IPS-NIHi7 (cell line): ENCODE measurements at regions not wholly inside any gene's neighbourhood (a gene's known extent, or its start where the extent isn't known, plus 50 kb on each side); places are given as distances from the start of the nearest gene placed in this dataset.
A peak's percentile ranks its signal among the peaks of the same experiment; 100 is the strongest.
"Not testable (repeated sequence)": the region's sequence is repeated elsewhere in the genome, so short reads cannot be mapped to it uniquely, and the experiment has no call there.

Experiments
- DNase-seq: peaks from one replicate; pipeline ENCODE4 v3.0.0; 2012; ENCODE audit warnings: mixed read lengths; ENCODE audit errors: extremely low spot score

GRCh38 chr7:106562711-106563366 lies 98.1 kb downstream of the CCDC71L start:
- no peak for DNase-seq

DNA sequence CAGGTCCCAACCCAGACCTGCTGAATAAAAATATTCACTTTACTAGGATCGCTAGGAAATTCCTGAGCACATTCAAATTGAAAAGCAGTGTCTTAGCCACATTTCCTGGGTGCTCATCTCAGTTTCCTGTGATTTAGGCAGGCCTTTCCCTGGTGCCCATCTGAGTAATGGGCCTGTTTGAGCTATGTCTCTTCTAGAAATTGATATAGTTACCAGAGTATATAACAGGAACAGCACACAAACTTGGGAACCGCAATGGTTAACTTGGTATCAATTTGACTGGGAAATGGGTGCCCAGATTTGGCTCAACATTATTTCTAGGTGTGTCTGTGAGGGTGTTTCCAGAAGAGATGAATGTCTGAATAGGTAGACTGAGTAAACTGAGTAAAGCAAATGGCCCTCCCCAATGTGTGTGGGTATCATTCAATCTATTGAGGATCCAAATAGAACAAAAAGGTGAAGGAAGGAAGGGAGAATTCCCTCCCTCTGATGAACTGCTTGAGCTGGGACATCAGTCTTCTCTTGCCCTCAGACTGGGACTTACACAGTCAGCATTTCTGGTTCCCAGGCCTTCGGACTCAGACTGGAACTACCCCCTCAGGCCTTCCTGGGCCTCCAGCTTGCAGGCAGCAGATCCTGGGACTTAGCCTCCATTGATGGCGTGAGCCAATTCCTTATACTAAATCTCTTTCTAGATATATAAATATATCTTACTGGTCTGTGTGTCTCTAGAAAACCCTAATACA lies 99.1 kb downstream of the CCDC71L start:
- DNase-seq: no peak

- no peak for DNase-seq
These were observed 99.8 kb downstream of the CCDC71L start for GRCh38 chr7:106561151-106561550.

- DNase-seq: no peak
These were observed 100.5 kb downstream of the CCDC71L start for GRCh38 chr7:106560482-106560881.

GRCh38 chr7:106556244-106556643 lies 104.7 kb downstream of the CCDC71L start:
- DNase-seq: not testable (repeated sequence)

DNA sequence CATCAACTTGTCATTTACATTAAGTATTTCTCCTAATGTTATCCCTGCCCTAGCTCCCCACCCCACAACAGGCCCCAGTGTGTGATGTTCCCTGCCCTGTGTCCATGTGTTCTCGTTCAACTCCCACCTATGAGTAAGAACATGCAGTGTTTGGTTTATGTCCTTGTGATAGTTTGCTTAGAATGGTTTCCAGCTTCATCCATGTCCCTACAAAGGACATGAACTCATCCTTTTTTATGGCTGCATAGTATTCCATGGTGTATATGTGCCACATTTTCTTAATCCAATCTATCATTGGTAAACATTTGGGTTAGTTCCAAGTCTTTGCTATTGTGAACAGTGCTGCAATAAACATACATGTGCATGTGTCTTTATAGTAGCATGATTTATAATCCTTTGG lies 106.3 kb downstream of the CCDC71L start:
- not testable (repeated sequence) for DNase-seq

DNA sequence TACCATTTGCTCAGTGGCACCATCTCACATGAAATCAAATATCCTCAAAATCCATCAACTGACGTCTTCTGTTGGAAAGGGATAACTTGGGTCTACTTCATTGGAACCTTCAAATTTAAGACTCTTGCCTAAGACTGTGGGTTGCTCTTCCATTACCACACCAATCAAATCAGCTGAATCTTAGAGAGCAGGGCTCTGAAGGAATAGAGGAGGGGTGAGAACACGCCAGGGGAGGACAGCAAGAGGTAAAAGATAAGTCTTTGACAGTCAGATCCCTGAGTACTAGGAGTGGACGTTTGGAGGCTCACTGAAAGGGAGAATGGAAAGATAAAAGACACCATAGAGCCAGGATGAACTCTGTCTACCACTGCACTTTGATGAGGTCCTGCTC lies 107.5 kb downstream of the CCDC71L start:
- no peak for DNase-seq

- DNase-seq: no peak
These were observed 108.1 kb downstream of the CCDC71L start for GRCh38 chr7:106552645-106553445.

DNA sequence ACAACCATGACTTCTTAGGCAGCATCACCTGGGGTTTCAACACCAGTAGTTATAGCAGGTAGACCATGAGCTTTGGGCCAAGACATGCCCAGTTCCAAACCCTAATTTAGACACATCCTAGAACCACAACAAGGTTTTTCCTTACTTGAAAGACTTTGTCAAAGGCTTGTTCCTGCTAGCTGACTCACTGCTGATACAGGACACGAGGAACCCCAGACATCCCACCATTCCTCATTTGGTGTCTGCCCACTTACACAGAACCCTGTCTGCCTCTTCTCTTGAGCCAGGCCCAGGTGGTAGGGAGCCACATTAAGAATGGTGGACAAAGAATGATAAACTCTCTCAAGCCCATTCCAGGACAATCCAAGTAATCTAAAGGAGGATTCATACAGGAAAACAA lies 109.0 kb downstream of the CCDC71L start:
- DNase-seq: no peak

- no peak for DNase-seq
These were observed 112.5 kb downstream of the CCDC71L start for GRCh38 chr7:106548491-106548890.

DNA sequence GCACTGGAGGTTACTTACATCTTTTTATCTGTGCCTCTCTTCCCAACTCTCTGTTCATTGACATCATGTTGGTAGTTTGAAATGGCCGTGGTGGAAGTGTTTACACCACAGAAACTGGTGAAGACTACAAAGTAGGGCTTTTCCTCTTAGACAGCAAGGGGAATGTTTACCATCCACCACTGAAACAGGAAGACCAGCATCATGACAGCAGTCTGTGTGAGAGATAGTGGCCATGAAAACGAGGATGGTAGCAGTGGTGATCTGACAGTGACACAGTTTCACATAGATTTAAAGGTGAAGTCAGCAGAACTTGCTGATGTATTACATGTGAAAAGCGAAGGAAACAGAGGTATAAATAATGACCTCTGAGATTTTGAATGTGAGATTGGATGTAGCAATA lies 115.7 kb downstream of the CCDC71L start:
- no peak for DNase-seq

GRCh38 chr7:106543221-106543757 lies 117.7 kb downstream of the CCDC71L start:
- DNase-seq: no peak

DNA sequence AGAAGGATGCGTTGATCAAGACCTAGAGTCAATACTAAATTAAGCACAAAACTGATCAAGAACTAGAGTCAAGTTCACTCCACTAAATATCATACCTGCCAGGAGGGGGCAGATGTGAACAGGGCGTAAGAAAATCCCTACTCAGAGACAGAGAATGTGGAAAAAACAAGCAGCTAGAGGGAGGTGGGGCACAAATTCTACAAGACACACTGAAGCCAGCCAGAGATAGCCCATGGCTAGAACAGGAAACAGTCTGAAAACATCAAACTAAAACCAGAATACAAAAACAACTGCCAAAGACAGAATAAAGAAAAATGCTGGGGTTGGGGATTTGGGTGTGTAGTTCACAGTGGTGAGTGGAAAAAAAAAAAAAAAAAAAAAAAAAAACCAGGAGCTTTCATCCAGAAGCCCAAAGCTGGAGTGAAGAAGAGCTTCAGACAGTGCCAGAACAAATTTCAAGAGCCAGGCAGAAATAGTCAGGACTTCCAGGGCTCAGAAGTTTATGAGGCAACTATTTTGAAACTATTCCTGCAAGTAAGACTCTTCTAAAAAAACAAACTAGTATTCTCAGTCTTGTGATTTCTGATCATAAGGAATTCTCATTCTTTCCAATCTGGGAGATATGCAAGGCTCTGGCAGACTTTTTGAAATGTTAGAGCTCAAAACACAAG lies 118.3 kb downstream of the CCDC71L start:
- DNase-seq: peak; percentile 81

- no peak for DNase-seq
These were observed 122.3 kb downstream of the CCDC71L start for GRCh38 chr7:106538638-106539037.

- DNase-seq: no peak
These were observed 123.8 kb downstream of the CCDC71L start for GRCh38 chr7:106537119-106537518.

GRCh38 chr7:106536079-106536478 lies 124.9 kb downstream of the CCDC71L start:
- DNase-seq: no peak

DNA sequence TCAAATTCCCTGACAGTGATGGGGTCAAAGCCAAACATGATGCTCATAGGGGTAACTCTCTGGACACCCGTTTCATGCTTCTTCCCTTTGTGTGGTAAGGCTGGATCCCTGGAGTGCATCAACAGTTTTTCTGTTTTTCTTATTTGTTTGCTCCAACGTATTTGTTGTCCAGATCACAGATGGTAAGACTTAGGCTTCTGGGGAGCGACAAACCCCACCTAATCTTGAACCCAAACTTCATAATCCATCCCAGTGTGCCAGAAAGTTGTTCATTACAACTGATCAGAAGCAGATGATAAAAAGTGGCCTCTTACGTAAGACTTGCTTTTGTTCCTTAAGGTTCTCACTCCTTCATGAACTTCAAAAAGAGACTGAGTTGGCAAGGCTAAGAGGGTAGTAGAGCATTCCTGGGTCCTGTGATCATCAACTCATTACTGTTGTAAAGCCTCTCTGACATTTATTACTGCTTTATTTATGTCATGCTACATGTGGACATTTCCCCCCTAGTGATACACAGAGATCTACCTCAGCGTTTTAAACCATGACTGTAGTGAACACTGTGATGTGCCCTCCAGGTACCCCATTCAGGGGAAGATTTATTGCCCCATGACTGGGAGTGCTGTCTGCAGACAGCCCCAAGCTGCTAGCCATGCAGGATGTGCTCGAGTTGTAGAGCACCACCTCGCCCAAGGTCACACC lies 125.6 kb downstream of the CCDC71L start:
- no peak for DNase-seq

DNA sequence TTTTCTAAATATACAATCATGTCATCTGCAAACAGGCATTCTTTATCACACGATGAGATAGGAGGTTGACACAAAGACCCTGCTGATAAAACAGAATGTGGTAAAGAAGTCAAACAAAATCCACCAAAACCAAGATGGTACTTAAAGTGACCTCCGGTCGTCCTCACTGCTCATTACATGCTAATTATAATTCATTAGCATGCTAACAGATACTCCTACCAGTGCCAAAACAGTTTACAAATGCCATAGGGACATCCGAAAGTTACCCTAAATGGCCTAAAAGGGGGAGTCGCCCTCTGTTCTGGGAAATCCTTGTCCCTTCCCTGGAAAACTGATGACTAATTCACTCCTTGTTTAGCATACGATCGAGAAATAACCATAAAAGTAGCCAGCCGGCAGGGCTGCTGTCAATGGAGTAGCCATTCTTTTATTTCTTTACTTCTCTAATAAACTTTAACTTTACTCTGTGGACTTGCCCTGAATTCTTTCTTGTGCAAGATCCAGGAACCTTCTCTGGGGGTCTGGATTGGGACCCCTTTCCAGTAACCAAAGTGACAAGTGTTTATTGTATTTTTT lies 126.6 kb downstream of the CCDC71L start:
- DNase-seq: no peak

GRCh38 chr7:106530183-106530582 lies 130.8 kb downstream of the CCDC71L start:
- not testable (repeated sequence) for DNase-seq

GRCh38 chr7:106526617-106527016 lies 134.3 kb downstream of the CCDC71L start:
- DNase-seq: not testable (repeated sequence)

GRCh38 chr7:106524690-106525059 lies 136.3 kb downstream of the CCDC71L start:
- no peak for DNase-seq
